ENCODE measurements at regions not wholly inside any gene's neighbourhood (a gene's known extent, or its start where the extent isn't known, plus 50 kb on each side); places are given as distances from the start of the nearest gene placed in this dataset.

- in situ Hi-C loops (cut with HindIII; ENCODE audit: low pct_unique_long_range_greater_than_20kb, low sequenced_read_pairs): no loop called here
These were observed 236.5 kb downstream of the RSL24D1 start for GRCh38 chr15:54960266-54960665.

DNA sequence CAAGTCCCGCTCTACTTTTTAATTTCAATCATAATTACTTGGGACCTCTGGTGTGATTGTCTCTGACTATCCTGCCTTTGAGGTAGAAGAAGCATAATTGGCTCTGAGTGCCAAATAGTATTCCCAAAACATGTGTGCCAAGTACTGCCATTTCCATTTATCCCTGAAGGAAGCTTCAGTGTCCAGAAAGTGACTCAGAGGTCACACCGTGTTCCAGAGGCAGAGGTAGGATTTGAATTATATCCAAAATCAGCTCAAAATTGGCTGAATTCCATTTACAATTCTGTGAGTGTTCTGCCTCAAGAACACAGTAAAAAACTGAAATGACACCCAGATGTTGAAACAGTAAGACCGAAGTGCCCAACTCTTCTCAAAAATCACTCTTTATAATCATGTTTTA, 255.3 kb downstream of the RSL24D1 start:
- DNase-seq (ENCODE audit: low read depth, low spot score): no peak
- in situ Hi-C loops (cut with HindIII; ENCODE audit: low pct_unique_long_range_greater_than_20kb, low sequenced_read_pairs): no loop called here

More at GRCh38 chr15:54960266-54960665, 236.5 kb downstream of the RSL24D1 start:
- no peak for DNase-seq (ENCODE audit: low read depth, low spot score)

- in situ Hi-C loops (cut with HindIII; ENCODE audit: low pct_unique_long_range_greater_than_20kb, low sequenced_read_pairs): no loop called here
- no peak for DNase-seq (ENCODE audit: low read depth, low spot score)
These were observed 279.4 kb downstream of the RSL24D1 start for GRCh38 chr15:54917312-54917711.

GRCh38 chr15:54915380-54915779, 281.4 kb downstream of the RSL24D1 start:
- no peak for DNase-seq (ENCODE audit: low read depth, low spot score)
- in situ Hi-C loops (cut with HindIII; ENCODE audit: low pct_unique_long_range_greater_than_20kb, low sequenced_read_pairs): no loop called here

DNA sequence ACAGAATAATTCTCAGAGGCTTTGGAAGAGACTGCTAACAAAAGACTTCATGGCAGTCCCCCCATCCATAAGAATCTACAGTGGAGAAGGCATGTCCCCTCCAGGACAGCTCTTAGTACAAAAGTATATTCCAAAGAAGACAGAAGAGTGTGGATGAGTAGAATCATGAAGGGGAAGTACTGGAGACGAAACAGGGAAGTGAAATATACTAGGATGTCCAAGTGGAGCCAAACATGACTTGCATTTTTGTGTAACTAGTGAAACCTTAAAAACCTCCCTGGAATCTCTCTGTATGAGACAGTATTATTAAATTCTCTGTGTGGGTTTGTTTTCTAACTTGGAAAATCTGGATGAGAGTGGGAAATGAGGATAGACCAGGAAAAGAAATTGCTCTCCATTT, 312.4 kb downstream of the RSL24D1 start:
- in situ Hi-C loops (cut with HindIII; ENCODE audit: low pct_unique_long_range_greater_than_20kb, low sequenced_read_pairs): no loop called here
- DNase-seq (ENCODE audit: low read depth, low spot score): no peak

- in situ Hi-C loops (cut with HindIII; ENCODE audit: low pct_unique_long_range_greater_than_20kb, low sequenced_read_pairs): no loop called here
- DNase-seq (ENCODE audit: low read depth, low spot score): no peak
These were observed 336.8 kb downstream of the RSL24D1 start for GRCh38 chr15:54859982-54860381.

- in situ Hi-C loops (cut with HindIII; ENCODE audit: low pct_unique_long_range_greater_than_20kb, low sequenced_read_pairs): no loop called here
- DNase-seq (ENCODE audit: low read depth, low spot score): no peak
These were observed 342.1 kb downstream of the RSL24D1 start for GRCh38 chr15:54854667-54855066.

DNA sequence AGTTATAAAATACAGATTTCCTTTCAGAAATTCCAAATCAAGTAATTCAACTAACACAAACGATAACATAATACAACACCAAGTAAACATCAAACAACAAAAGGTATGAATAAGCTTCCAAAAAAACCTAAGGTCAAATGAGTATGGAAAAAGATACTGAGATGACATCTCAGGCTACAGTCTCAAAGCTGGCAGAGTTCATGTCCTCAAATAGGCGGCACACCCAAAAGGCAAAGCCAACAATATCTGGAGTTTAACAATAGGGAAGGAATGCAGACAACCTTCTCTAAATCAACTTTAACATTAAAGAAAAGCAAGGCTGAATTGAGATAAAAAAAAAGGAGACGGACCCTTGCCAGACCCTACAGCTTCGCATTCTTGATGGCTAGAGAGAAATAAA, 346.6 kb downstream of the RSL24D1 start:
- DNase-seq (ENCODE audit: low read depth, low spot score): no peak
- in situ Hi-C loops (cut with HindIII; ENCODE audit: low pct_unique_long_range_greater_than_20kb, low sequenced_read_pairs): no loop called here

- DNase-seq (ENCODE audit: low read depth, low spot score): no peak
- in situ Hi-C loops (cut with HindIII; ENCODE audit: low pct_unique_long_range_greater_than_20kb, low sequenced_read_pairs): no loop called here
These were observed 353.7 kb downstream of the RSL24D1 start for GRCh38 chr15:54843006-54843405.

DNA sequence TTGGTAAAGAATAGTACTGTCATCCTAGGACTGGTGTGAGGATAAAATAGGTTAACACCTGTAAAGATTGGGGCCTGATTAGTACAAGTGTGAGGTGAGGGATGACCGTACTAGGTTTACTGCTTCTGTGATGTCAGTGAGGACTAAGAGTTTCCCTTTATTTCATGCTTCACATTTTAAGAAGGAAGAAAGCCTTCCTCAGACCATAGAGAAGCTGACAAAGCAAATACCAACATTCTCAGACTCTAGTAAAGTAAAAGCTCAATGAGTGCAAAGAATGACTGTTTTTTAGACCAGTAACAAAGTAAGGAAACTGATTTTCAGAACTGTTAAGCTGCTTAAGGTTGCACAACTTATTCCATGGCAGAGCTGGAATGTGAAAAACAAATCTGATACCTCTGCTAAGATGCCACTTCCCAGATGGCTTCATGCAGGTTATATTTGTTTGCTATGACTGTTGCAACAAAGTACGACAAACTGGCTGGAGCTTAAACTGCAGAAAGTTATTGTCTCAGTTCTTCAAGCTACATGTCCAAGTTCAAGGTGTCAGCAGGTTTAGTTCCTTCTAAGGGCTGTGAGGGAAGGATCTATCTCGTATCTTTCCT, 354.9 kb downstream of the RSL24D1 start:
- in situ Hi-C loops (cut with HindIII; ENCODE audit: low pct_unique_long_range_greater_than_20kb, low sequenced_read_pairs): no loop called here
- DNase-seq (ENCODE audit: low read depth, low spot score): no peak

DNA sequence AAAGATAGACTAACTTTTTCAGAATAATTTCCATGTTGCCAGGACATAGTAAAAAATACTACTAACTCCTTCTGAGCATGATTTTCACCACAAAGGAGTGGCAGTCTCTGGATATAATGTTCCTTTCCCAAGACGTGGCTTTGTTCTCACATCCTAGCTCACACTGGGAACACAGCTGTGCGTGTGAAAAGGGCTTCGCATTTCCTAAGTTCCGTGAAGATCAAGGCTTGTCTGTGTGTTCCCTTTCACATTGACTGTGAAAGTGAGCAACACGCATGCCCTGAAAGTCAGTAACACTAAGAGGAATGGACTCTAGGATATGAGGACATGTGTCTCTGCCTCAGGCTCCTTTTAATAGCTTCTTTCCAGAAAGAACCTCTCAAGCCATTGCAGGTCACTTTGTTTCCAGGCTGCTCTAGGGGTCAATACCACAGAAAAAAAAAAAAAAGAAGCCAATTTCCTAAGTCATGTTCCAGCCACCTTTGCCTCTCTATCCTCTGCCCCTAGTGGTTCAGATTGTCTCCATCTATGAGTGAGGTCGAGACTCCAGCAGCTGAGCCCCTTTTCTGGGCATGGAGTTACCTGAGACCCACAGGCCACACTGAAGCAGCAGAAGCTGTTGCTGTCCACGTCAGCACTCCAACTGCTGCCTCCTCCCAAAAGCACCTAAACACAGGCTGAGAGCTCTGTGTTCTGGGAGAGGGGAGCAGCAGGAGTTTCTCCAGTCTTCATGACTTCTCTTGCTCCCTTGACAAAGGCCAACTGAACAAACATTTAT, 355.9 kb downstream of the RSL24D1 start:
- no peak for DNase-seq (ENCODE audit: low read depth, low spot score)
- in situ Hi-C loops (cut with HindIII; ENCODE audit: low pct_unique_long_range_greater_than_20kb, low sequenced_read_pairs): no loop called here

- in situ Hi-C loops (cut with HindIII; ENCODE audit: low pct_unique_long_range_greater_than_20kb, low sequenced_read_pairs): no loop called here
- DNase-seq (ENCODE audit: low read depth, low spot score): no peak
These were observed 357.4 kb downstream of the RSL24D1 start for GRCh38 chr15:54839379-54839778.

DNA sequence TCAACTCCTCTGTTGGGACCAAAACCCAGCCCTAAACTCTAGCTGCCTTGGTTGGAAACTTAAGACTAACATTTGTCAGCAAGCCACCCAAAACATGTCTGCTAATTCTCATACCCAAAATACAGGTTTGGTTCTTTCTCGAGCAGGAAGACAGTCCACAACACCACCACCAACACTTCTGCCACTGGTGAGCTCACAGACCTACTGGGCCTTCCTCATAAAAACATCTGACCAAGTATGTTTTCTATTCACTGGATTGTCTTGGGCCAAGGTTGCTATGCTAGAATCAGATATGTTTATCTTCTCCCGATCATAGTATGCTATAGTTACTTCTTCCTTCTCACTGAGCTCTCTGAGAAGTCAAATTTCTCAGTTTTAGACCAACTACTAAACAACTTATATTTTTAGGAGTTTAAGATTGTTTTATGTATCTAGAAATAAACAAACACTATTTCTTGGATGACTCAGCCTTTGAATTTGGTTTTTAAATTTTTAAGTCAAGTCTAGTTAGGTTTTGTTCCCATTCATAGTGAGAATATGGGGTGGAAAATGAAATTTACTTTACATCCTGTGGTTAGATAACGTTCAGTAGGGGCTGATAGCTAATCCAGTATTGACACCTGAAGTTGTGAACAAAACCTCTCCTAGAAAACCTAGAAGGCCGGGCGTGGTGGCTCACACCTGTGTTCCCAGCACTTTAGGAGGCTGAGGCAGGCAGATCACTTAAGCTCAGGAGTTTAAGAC, 360.5 kb downstream of the RSL24D1 start:
- in situ Hi-C loops (cut with HindIII; ENCODE audit: low pct_unique_long_range_greater_than_20kb, low sequenced_read_pairs): no loop called here
- DNase-seq (ENCODE audit: low read depth, low spot score): no peak

- DNase-seq (ENCODE audit: low read depth, low spot score): no peak
- in situ Hi-C loops (cut with HindIII; ENCODE audit: low pct_unique_long_range_greater_than_20kb, low sequenced_read_pairs): no loop called here
These were observed 366.9 kb downstream of the RSL24D1 start for GRCh38 chr15:54829821-54830220.

GRCh38 chr15:54820811-54821210, 375.9 kb downstream of the RSL24D1 start:
- in situ Hi-C loops (cut with HindIII; ENCODE audit: low pct_unique_long_range_greater_than_20kb, low sequenced_read_pairs): no loop called here
- no peak for DNase-seq (ENCODE audit: low read depth, low spot score)

DNA sequence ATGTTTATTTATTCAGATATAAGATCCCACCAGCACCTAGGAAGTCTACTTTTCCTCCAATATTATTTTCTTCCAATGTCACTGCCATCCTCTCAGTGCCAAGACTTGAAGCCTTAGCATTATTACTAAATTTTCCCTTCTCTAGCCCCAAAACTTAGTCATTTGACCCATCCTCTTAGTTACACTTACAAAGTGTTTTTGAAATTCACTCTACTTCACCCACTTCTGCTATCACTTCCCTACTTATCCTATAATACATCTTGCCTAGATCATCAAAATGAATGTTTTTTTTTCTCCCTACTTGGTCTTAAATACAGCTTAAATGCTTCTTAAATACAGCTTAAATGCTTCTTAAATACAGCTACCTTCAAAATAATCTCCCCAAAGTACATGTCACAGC, 376.6 kb downstream of the RSL24D1 start:
- in situ Hi-C loops (cut with HindIII; ENCODE audit: low pct_unique_long_range_greater_than_20kb, low sequenced_read_pairs): no loop called here

DNA sequence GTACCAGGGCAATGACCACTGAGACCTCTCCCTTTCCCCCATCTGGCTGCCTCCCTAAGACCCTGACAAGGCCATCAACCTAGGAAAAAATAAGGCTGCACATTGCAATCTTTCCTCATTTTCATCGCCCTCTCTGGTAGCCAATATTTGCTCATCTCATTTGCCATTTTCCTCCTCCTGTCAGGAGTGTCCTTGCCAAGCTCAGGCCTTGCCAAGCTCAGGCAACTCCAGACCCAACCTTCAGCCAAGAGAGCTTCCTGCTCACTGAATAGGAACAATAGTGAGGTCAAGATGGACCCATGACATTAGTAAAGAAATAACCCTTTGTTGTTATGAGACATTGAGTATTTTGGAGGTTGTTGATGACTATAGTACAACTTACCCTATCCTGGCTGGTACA, 380.3 kb downstream of the RSL24D1 start:
- in situ Hi-C loops (cut with HindIII; ENCODE audit: low pct_unique_long_range_greater_than_20kb, low sequenced_read_pairs): no loop called here
- no peak for DNase-seq (ENCODE audit: low read depth, low spot score)

More for the DNA sequence above, 376.6 kb downstream of the RSL24D1 start:
- no peak for DNase-seq (ENCODE audit: low read depth, low spot score)

DNA sequence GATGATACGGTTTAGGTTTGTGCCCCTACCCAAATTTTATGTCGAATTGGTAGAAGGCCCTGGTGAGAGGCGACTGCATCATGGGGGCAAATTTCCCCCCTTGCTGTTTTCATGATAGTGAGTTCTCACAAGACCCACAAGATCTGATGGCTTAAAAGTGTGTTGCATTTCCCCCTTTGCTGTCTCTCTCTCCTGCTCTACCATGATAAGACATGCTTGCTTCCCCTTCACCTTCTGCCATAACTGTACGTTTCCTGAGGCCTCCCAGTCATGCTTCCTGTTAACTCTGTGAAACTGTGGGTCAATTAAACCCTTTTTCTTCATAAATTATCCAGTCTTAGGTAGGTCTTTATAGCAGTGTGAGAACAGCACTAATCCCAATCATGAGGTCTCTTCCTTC, 381.2 kb downstream of the RSL24D1 start:
- DNase-seq (ENCODE audit: low read depth, low spot score): no peak
- in situ Hi-C loops (cut with HindIII; ENCODE audit: low pct_unique_long_range_greater_than_20kb, low sequenced_read_pairs): no loop called here

DNA sequence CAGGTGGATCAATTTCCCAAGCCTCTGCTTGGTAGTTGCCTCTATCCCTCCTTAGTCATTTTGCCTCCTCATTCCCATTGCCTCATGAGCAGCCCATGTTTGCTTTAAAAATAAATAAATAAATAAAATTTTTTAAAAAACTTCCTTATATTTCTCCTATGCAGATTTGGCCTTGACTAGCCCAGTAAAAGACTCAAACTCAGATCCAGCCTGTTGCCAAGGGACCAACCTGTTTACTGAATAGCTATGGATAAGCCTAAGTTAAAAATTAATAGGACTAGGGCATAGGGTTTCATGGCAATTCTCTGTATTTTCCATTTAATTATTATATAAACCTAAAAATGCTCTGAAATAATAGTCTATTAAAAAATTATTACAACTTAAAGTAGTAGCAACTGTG, 384.4 kb downstream of the RSL24D1 start:
- no peak for DNase-seq (ENCODE audit: low read depth, low spot score)
- in situ Hi-C loops (cut with HindIII; ENCODE audit: low pct_unique_long_range_greater_than_20kb, low sequenced_read_pairs): no loop called here

Measured in SK-MEL-5 (cell line).